HG02981 (cell line): ENCODE measurements at regions not wholly inside any gene's neighbourhood (a gene's known extent, or its start where the extent isn't known, plus 50 kb on each side); places are given as distances from the start of the nearest gene placed in this dataset.
"Not testable (repeated sequence)": the region's sequence is repeated elsewhere in the genome, so short reads cannot be mapped to it uniquely, and the experiment has no call there.

Source experiments
- ATAC-seq: cut with Tn5 transposase; IDR thresholded peaks from one replicate; pipeline ENCODE4 v1.9.1; 2021; ENCODE audit warnings: mild to moderate bottlenecking, moderate library complexity; ENCODE audit not compliant: unreplicated experiment

DNA sequence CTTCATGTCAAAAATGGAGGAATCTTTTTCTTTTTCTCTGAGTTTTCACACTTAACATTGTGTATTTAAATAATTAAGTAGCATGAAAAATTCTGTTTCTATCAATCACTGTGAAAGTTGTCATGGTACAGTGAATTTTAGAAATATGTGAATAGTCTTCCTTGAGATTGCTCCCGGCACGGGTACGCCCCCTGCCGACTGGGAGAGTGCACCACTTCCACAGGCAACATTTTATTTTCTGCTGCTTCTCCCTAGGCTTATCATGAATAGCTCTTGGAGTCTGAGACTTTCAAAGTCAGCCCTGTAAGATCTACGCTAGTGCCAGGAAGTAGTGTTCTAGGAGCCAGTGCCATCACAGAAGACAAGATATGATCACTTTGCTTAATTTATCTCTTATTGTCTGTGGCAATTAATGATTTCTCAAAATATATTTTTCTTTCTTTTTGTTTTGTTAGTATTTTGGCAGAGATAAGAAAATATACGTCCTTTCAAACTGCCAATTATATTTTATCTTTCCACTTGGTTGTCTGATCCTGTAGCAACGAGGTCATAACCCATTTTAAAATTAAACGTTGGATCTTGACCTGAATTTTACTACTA, 763.8 kb upstream of the AADAT start:
- ATAC-seq: peak; percentile 78

GRCh38 chr4:170849969-170850368, 760.2 kb upstream of the AADAT start:
- ATAC-seq: no peak

DNA sequence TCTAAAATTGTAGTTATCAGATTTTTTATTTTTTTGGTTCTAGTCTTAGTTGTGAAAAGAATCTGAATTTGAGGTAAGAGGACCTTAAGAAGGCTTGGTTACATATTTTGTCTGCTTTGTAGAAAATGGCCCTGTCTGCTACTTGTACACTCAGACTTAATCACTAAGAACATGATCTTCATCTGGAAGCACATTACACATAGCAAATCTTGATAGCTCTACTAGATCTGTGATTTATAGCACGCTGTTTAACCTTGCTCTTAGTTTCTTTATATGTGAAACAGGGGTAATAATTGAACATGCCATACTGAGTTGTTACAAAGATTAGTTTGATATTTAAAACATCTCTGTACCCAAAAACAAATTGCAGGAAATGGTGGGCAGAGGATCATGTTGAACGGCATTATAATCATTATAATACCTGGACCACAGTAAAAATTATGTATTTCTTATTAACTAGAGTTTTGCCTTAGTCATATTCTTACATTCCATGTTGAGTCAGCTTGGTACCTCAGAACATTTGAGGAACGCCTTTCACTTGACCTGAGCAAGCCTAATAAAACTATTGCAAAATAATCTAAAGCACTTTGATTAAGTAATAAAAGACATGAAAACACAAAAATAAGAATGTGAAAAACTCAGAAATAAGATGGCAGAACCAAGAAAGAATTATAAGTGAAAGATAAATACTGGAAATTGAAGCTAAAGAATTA, 738.0 kb upstream of the AADAT start:
- ATAC-seq: no peak

GRCh38 chr4:170818786-170819185, 729.0 kb upstream of the AADAT start:
- no peak for ATAC-seq

DNA sequence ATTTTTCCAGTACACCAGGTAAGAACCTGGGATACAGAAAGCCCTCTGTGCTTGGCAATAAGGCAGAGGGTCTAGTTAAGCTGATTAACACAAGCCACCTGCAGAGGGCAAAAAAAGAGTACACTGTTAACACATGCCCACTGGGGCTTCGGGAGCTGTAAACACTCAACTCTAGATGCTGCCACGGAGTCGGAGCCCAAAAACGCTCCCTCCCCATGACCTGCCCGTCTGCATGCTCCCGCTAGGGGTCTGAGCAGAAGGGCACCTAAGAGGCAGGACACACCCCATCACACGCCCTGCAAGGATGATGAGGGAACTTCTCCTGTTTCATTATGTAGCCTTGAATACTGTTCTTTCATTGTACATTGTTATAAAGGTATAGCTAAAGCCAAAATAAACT, 715.6 kb upstream of the AADAT start:
- ATAC-seq: no peak

GRCh38 chr4:170804930-170805329, 715.2 kb upstream of the AADAT start:
- ATAC-seq: no peak

DNA sequence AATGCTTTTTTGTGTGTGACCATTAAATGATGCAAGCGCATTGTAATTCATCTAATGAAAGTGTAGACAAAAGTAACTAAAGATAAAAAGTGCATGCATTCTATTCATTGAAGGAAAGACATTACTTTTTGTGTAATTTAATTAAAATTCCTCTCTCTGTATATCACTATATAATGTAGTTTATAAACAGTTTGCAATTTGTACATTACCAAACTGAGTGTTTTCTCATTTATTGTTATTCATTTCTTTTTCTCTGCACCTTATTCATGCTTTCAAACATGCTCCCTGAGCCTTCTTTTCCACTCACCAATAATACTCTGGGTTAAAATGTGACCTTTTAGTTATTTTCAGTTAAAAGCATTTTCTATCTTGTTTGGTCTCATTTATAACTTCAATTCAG, 713.7 kb upstream of the AADAT start:
- ATAC-seq: no peak

GRCh38 chr4:170801771-170802170, 712.0 kb upstream of the AADAT start:
- ATAC-seq: no peak

DNA sequence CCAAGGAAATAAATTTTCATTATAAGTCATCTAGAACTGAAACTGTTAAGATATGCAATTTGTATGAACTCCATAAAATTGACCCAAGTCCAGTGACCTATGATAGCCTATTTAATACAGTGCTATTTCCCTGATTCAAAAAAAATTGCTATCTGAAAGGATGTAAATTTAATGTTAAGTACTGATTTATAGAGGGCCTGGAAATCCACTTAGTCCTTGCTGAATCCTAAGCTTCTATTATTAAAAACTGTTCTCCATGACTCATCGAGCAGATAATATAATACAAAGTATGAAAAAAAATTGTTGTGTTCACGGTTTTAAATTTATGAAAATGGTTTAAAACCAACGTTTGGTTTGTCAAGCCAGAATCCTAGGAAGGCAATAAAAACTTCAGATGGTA, 704.8 kb upstream of the AADAT start:
- ATAC-seq: no peak

DNA sequence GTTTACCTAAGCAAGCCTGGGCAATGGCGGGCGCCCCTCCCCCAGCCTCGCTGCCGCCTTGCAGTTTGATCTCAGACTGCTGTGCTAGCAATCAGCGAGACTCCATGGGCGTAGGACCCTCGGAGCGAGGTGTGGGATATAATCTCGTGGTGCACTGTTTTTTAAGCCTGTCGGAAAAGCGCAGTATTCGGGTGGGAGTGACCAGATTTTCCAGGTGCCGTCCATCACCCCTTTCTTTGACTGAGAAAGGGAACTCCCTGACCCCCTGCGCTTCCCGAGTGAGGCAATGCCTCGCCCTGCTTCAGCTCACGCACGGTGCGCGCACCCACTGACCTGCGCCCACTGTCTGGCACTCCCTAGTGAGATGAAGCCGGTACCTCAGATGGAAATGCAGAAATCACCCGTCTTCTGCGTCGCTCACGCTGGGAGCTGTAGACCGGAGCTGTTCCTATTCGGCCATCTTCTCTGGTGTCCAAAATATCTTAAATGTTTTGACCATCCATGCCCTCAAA, 698.8 kb upstream of the AADAT start:
- ATAC-seq: not testable (repeated sequence)

- no peak for ATAC-seq
Measured at GRCh38 chr4:170777663-170778062, 687.9 kb upstream of the AADAT start.

- ATAC-seq: no peak
Measured at GRCh38 chr4:170776983-170777382, 687.2 kb upstream of the AADAT start.

DNA sequence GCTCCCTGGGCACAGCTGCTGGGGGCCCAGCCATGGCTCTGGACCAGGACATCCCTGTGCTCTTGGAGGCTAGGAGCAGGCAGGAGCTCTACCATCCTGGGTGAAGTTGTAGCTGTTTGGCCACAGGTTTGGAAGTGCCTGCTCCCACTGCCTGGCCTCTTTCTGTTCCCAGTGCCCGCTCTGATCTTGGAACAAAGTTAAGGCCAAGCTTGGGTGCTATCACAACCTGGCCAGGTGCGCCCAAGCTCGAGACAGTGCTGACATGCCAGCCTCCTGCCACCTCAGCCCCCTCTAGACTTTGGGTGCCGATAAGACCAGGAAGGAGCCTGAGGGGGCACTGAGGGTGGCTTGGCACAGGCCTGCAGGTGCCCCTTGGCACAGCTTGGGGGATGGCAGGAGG, 686.1 kb upstream of the AADAT start:
- no peak for ATAC-seq

DNA sequence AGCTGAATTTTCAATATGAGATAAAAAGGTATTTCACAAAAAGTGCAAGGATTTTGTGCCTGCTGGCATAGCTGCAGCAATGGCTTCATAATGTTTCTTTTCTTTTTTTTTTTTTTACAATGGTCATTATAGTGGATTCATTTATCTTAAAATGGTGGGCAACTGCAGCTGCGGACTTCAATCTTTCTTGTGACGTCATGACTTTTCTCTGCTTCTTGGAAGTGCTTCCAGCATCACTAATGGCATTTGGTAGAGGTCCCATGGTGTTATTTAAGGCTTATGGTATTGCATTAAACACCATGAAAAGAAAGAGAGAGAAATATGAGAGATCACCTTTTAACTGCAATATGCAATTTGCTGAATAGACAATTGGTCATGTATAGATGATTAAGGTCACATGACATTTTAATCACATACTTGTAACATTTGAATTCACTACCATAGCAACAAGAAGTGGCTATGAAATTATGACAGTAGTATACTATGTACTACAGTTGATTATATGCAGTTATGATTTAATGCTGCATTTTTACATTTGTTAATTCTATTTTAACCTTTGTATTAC, 684.0 kb upstream of the AADAT start:
- ATAC-seq: no peak

DNA sequence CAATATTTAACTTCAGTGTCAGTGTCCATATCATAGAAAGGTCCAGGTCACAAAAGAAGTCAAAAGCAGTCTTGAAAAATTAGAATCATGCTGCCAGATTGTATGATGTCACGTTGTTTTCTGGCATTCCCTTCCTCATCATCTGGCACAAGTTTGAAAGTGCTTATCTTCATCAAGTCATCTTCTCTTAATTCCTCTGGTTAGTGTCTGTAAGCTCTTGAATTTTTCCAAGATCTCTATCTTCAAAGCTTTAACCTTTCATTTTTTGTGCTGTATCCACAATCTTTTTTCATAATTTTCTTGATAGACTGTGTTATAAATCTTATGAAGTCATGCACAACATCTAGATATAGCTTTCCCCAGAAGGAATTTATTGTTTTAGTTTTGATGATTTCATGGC, 682.7 kb upstream of the AADAT start:
- ATAC-seq: no peak

GRCh38 chr4:170770664-170771063, 680.9 kb upstream of the AADAT start:
- no peak for ATAC-seq

DNA sequence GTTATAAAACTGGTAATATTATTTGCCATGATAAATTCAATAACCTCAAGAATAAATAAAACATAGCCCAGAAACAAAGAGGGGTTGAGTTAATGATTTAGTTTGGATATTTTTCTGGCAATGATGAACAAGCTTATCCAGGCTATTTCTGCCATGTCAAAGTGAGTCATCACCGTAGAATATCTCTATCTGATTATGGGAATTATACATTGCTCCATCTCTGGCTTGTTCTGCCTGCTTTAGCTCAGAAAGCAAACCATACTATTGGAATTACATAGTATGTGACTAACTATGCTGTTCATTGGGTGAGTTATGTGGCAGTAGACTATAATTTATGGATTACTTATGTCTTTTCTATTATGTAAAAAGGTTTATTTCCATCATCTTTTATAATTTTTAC, 680.1 kb upstream of the AADAT start:
- ATAC-seq: no peak

DNA sequence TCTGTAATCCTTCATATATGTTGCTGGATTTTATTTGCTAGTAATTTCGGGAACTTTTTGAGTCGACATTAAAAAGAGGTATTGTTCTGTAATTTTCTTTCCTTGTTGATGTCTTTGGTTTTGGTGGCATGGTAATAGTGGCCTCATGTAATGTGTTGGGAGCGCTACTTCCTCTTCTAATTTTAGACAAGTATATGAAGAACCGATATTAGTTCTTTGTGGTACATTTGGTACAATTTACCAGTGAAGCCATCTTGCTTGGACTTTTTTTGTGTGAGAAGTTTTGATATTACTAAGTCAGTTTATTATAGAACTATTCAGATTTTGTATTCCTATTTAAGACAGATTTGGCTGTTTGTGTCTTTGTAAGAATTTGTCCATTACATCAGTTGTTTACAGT, 669.2 kb upstream of the AADAT start:
- ATAC-seq: no peak

DNA sequence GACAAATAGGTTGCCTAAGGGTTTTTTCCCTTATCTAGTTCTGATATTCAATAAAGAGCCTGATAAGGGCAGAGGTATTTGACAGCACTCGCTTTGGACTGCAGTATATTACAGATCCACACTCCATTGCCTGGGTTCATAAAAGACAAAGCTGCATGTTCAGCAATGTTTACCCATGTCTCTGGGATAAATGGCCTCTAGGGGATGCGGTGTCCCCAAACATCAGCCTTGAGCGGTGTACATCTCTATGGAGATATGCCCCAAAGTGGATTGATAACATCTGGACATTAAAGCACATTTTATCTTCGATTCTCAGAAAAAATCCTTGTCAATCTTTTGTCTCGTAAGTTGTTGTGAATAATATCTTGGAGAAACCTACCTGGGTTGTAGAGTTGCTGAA, 660.8 kb upstream of the AADAT start:
- ATAC-seq: no peak

GRCh38 chr4:170748975-170749374, 659.2 kb upstream of the AADAT start:
- no peak for ATAC-seq

GRCh38 chr4:170743633-170744032, 653.9 kb upstream of the AADAT start:
- ATAC-seq: no peak

GRCh38 chr4:170741856-170742255, 652.1 kb upstream of the AADAT start:
- ATAC-seq: no peak
